OCI-LY7 (cell line): ENCODE measurements at regions not wholly inside any gene's neighbourhood (a gene's known extent, or its start where the extent isn't known, plus 50 kb on each side); places are given as distances from the start of the nearest gene placed in this dataset.

Source experiments
- BruUV-seq: library from RNA; stranded (reverse); fragments of 400-500 nt; replicated peaks from 2 replicates; lab custom pipeline; 2021; lab: Mats Ljungman, UMichigan
- CTCF ChIA-PET: fragments of 300-600 bp; sonication (Branson Sonifier 250); formaldehyde crosslinking; loops from one replicate; lab custom pipeline; 2022; ENCODE audit warnings: antibody characterized with exemption; ENCODE audit not compliant: unreplicated experiment; lab: Charles Lee
- POLR2A ChIA-PET: fragments of 300-600 bp; sonication (Branson Sonifier 250); formaldehyde crosslinking; loops from one replicate; lab custom pipeline; 2022; ENCODE audit warnings: antibody characterized with exemption; lab: Charles Lee
- DNase-seq: peaks from one replicate; pipeline ENCODE4 v3.0.0-alpha.2; 2015; ENCODE audit warnings: low spot score
- H2AFZ ChIP-seq: fragments of 200-600 bp; sonication (generic), shearing (Covaris generic); 2 replicates; pipeline ENCODE4 v1.6.1; 2014; ENCODE audit warnings: mild to moderate bottlenecking, antibody characterized with exemption, low read length, moderate library complexity
- H3K27ac ChIP-seq: fragments of 200-600 bp; sonication (generic); 2 replicates; pipeline ENCODE4 v1.5.1; 2014; ENCODE audit warnings: mixed run types, low read depth, mild to moderate bottlenecking, moderate library complexity, low read length, inconsistent platforms; ENCODE audit not compliant: poor library complexity, severe bottlenecking
- H3K36me3 ChIP-seq: fragments of 200-600 bp; sonication (generic); 2 replicates; pipeline ENCODE4 v1.6.1; 2014; ENCODE audit warnings: mild to moderate bottlenecking, antibody characterized with exemption, low read length, moderate library complexity, mixed read lengths; ENCODE audit not compliant: insufficient read depth
- H3K4me1 ChIP-seq: fragments of 200-600 bp; sonication (generic); 2 replicates; pipeline ENCODE4 v1.5.1; 2014; ENCODE audit warnings: mild to moderate bottlenecking, low read length; ENCODE audit not compliant: insufficient read depth, poor library complexity, severe bottlenecking
- H3K4me2 ChIP-seq: fragments of 200-600 bp; sonication (generic); 2 replicates; pipeline ENCODE4 v1.6.1; 2014; ENCODE audit warnings: mild to moderate bottlenecking, low read length
- H3K4me3 ChIP-seq: fragments of 200-600 bp; sonication (generic); 2 replicates; pipeline ENCODE4 v1.5.1; 2014; ENCODE audit warnings: mild to moderate bottlenecking, low read depth, low read length; ENCODE audit not compliant: poor library complexity, severe bottlenecking
- H3K79me2 ChIP-seq: fragments of 200-600 bp; sonication (generic); 2 replicates; pipeline ENCODE4 v1.6.1; 2016; ENCODE audit warnings: low read depth, mild to moderate bottlenecking, low read length, moderate library complexity, mixed read lengths; ENCODE audit not compliant: insufficient read depth
- H3K9me2 ChIP-seq: fragments of 200-600 bp; sonication (generic); 2 replicates; pipeline ENCODE4 v1.6.1; 2016; ENCODE audit warnings: mild to moderate bottlenecking, low read length, mixed read lengths; ENCODE audit not compliant: insufficient read depth
- H3K9me3 ChIP-seq: fragments of 200-600 bp; sonication (generic); 2 replicates; pipeline ENCODE4 v1.6.1; 2014; ENCODE audit warnings: mild to moderate bottlenecking, mixed run types, low read length, mixed read lengths
- H4K20me1 ChIP-seq: fragments of 200-600 bp; sonication (generic); 2 replicates; pipeline ENCODE4 v1.6.1; 2014; ENCODE audit warnings: mild to moderate bottlenecking, antibody characterized with exemption, low read length, moderate library complexity, mixed read lengths; ENCODE audit not compliant: insufficient read depth
- CTCF ChIP-seq: fragments of 200-600 bp; sonication (generic); conservative IDR thresholded peaks from 2 replicates; pipeline ENCODE4 v1.5.1; 2014; ENCODE audit warnings: mild to moderate bottlenecking, antibody characterized with exemption, low read length, moderate library complexity, mixed read lengths
- EZH2phosphoT487 ChIP-seq: fragments of 200-600 bp; sonication (generic); IDR thresholded peaks from 2 replicates; pipeline ENCODE4 v1.6.1; 2018; ENCODE audit warnings: low read depth, borderline replicate concordance, mild to moderate bottlenecking, mixed run types, antibody characterized with exemption, low read length, moderate library complexity, mixed read lengths
- intact Hi-C: fragments of 100-400 bp; cut with micrococcal nuclease; formaldehyde crosslinking; loops from one replicate; pipeline ENCODE4 v1.10.0; 2022; ENCODE audit not compliant: unreplicated experiment

GRCh38 chr4:13142191-13142590, 341.9 kb downstream of the RAB28 start:
- Histone ChIP-seq H3K79me2 (no peaks in the 10 kb centered on the region), H3K4me1 (no peaks in the 10 kb centered on the region), H3K9me2 (no peaks in the 10 kb centered on the region), H3K36me3 (no peaks in the 10 kb centered on the region), H3K4me3 (no peak overlapping the region), H4K20me1 (no peaks in the 10 kb centered on the region), H3K27ac (no peak overlapping the region), H3K9me3 (no peaks in the 10 kb centered on the region), H2AFZ (no peak overlapping the region), H3K4me2 (no peak overlapping the region)
- ChIA-PET POLR2A (no interaction called here), CTCF (no interaction called here)
- TF ChIP-seq EZH2phosphoT487 (no peak), CTCF (no peak)
- intact Hi-C loops, result no loop called here
- no TSS peak for BruUV-seq
- no peak for DNase-seq

- no peak overlapping the region for H3K4me3 ChIP-seq
- BruUV-seq, result no TSS peak
- ChIA-PET POLR2A (no interaction called here), CTCF (no interaction called here)
- H3K36me3 ChIP-seq, result no peaks in the 10 kb centered on the region
- no peaks in the 10 kb centered on the region for H3K79me2 ChIP-seq
- no peak overlapping the region for H2AFZ ChIP-seq
- H3K9me2 ChIP-seq, result no peaks in the 10 kb centered on the region
- no peak overlapping the region for H3K27ac ChIP-seq
- no peak overlapping the region for H3K4me2 ChIP-seq
- no peak for DNase-seq
- no peaks in the 10 kb centered on the region for H4K20me1 ChIP-seq
- H3K4me1 ChIP-seq, result no peaks in the 10 kb centered on the region
- no peaks in the 10 kb centered on the region for H3K9me3 ChIP-seq
- TF ChIP-seq EZH2phosphoT487 (no peak), CTCF (no peak)
- intact Hi-C loops, result no loop called here
Observed at GRCh38 chr4:13137390-13137789, 346.8 kb downstream of the RAB28 start.

GRCh38 chr4:13133700-13134099, 350.4 kb downstream of the RAB28 start:
- H3K36me3 ChIP-seq, result no peaks in the 10 kb centered on the region
- H3K79me2 ChIP-seq, result no peaks in the 10 kb centered on the region
- H3K9me2 ChIP-seq, result no peaks in the 10 kb centered on the region
- no TSS peak for BruUV-seq
- ChIA-PET CTCF (no interaction called here), POLR2A (no interaction called here)
- H3K9me3 ChIP-seq, result no peaks in the 10 kb centered on the region
- intact Hi-C loops, result no loop called here
- no peak for TF ChIP-seq EZH2phosphoT487
- TF ChIP-seq CTCF, result no peak
- no peak overlapping the region for H3K27ac ChIP-seq
- no peak overlapping the region for H3K4me2 ChIP-seq
- H4K20me1 ChIP-seq, result no peaks in the 10 kb centered on the region
- H3K4me1 ChIP-seq, result no peaks in the 10 kb centered on the region
- no peak for DNase-seq
- H3K4me3 ChIP-seq, result no peak overlapping the region
- no peak overlapping the region for H2AFZ ChIP-seq
